ENCODE measurements at regions not wholly inside any gene's neighbourhood (a gene's known extent, or its start where the extent isn't known, plus 50 kb on each side); places are given as distances from the start of the nearest gene placed in this dataset.

- no peak for TF ChIP-seq KDM1A (IDR thresholded peaks at IDR 0.05; ENCODE audit: borderline replicate concordance, low read length)
- TF ChIP-seq RFX5 (IDR thresholded peaks at IDR 0.05; ENCODE audit: borderline replicate concordance, low read depth, low read length): no peak
- no peak for TF ChIP-seq CBX8 (IDR thresholded peaks at IDR 0.05; ENCODE audit: borderline replicate concordance, low read depth, low read length)
Measured at GRCh38 chr15:80343554-80343992, 60.6 kb upstream of the ARNT2 start (continued).

Measured in H1 (cell line).